ENCODE measurements at regions not wholly inside any gene's neighbourhood (a gene's known extent, or its start where the extent isn't known, plus 50 kb on each side); places are given as distances from the start of the nearest gene placed in this dataset.

DNA sequence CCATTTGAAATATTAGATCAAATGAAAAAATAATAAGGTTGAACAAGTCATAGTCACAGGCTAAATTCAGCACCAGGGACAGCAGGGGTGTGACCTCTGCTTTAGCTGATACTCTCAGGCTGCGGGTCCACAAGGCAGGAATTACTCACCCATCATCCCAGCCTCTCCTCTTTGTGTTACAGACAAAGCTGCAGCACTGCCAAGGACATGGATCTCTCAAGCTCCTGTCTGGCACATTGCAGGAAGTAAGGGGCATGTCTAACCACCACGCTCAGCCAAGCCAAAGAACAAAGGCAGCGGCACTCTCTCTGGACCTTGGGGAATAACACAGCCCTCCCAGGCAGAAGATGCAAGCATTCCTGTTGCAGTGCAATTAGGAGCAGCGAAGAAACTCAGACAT lies 783.8 kb downstream of the VRK1 start:
- H3K36me3 ChIP-seq = no peaks in the 10 kb centered on the region
- no peak for DNase-seq (ENCODE audit: low spot score in 2 of 2)
- TF ChIP-seq POLR2A (IDR thresholded peaks at IDR 0.05) (no peak), POLR2AphosphoS5 (IDR thresholded peaks at IDR 0.05) (no peak)
- TF ChIP-seq, protein P1, sequence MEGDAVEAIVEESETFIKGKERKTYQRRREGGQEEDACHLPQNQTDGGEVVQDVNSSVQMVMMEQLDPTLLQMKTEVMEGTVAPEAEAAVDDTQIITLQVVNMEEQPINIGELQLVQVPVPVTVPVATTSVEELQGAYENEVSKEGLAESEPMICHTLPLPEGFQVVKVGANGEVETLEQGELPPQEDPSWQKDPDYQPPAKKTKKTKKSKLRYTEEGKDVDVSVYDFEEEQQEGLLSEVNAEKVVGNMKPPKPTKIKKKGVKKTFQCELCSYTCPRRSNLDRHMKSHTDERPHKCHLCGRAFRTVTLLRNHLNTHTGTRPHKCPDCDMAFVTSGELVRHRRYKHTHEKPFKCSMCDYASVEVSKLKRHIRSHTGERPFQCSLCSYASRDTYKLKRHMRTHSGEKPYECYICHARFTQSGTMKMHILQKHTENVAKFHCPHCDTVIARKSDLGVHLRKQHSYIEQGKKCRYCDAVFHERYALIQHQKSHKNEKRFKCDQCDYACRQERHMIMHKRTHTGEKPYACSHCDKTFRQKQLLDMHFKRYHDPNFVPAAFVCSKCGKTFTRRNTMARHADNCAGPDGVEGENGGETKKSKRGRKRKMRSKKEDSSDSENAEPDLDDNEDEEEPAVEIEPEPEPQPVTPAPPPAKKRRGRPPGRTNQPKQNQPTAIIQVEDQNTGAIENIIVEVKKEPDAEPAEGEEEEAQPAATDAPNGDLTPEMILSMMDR (IDR thresholded peaks at IDR 0.05) = no peak
- H3K27ac ChIP-seq = no peak overlapping the region
- intact Hi-C loops (cut with DNase I; ENCODE audit: low total_unique reads) = no loop called here
- H3K4me1 ChIP-seq = no peaks in the 10 kb centered on the region
- no peaks in the 10 kb centered on the region for H3K27me3 ChIP-seq
- no peaks in the 10 kb centered on the region for H3K9me3 ChIP-seq
- no peak overlapping the region for H3K4me3 ChIP-seq

DNA sequence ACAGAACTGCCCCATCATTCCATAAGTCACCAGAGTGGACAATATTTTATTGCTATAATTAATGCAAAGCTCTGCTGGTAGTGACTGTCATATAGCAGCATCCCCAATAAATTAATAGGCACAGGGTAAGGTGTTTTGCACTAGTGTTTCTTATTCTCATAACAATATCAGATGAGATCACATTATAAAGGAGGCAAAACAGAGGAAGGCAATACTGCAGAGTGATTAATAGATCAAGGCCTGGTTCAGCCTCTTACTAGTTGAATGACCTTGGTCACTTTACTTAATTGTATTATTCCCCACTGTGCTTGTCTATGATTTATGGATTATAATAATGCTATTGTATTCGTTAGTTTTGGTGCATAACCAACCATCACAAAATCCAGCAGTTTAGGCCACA lies 784.8 kb downstream of the VRK1 start:
- Histone ChIP-seq H3K4me3 (no peak overlapping the region), H3K4me1 (no peaks in the 10 kb centered on the region), H3K9me3 (no peaks in the 10 kb centered on the region), H3K27me3 (no peaks in the 10 kb centered on the region), H3K27ac (no peak overlapping the region), H3K36me3 (no peaks in the 10 kb centered on the region)
- TF ChIP-seq POLR2A (IDR thresholded peaks at IDR 0.05) = no peak
- TF ChIP-seq, protein P1 (IDR thresholded peaks at IDR 0.05) = no peak
- TF ChIP-seq POLR2AphosphoS5 (IDR thresholded peaks at IDR 0.05) = no peak
- no peak for DNase-seq (ENCODE audit: low spot score in 2 of 2)
- intact Hi-C loops (cut with DNase I; ENCODE audit: low total_unique reads) = no loop called here

DNA sequence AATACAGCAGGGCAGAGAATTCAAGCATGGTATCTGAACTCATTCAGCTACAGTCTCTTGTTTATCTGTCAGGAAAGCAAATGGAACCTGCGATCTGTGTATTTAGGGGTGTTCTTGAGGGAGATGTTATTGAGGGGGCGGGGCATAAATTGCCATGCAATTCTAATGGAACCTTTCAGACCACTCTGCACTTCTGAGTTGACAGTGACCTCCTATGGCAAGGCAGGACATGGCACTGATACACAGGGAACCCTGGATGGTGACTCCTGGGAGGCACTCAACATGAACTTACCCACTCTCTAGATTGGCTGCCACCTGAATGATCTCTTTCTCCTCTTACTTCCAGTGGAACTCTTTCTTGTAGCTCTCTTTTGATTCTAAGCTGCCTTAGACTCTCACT lies 787.3 kb downstream of the VRK1 start:
- intact Hi-C loops (cut with DNase I; ENCODE audit: low total_unique reads) = no loop called here
- no peak overlapping the region for H3K4me3 ChIP-seq
- H3K36me3 ChIP-seq = no peaks in the 10 kb centered on the region
- TF ChIP-seq POLR2A (IDR thresholded peaks at IDR 0.05) (no peak), POLR2AphosphoS5 (IDR thresholded peaks at IDR 0.05) (no peak)
- TF ChIP-seq, protein P1 (IDR thresholded peaks at IDR 0.05) = no peak
- no peaks in the 10 kb centered on the region for H3K4me1 ChIP-seq
- no peak overlapping the region for H3K27ac ChIP-seq
- no peaks in the 10 kb centered on the region for H3K27me3 ChIP-seq
- H3K9me3 ChIP-seq = no peaks in the 10 kb centered on the region
- no peak for DNase-seq (ENCODE audit: low spot score in 2 of 2)

DNA sequence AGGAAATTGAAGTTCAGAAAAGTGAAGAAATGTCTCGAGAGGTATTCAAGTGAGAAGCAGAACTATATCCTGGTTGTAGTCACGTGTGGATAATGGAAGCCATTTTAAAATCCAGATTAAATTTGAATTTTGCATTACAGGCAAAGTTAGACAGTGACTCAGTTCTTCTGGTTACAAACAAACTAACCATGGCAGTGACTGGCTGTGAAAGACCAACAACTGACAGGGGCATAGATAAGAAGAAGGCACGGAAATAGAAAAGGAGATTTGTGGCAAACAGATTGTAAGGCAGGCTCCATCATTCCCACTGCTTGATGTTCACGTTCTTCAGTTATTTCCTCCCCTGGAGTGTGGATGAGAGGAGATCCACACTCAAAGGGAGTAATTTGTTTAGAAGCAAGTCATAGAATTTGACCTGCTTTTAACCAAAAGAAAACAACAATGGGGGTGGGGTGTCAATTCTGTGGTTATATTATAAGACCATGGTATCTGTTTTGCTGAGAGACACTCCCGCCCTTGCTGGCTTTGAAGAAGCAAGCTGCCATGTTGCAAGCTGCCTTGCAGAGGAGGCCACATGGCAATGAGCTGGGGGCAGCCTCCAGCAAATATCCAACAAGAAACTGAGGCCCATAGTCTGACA lies 795.3 kb downstream of the VRK1 start:
- Histone ChIP-seq H3K27ac (no peak overlapping the region), H3K36me3 (no peaks in the 10 kb centered on the region), H3K4me1 (no peaks in the 10 kb centered on the region), H3K9me3 (no peaks in the 10 kb centered on the region), H3K27me3 (peaks cover 0 to 3% of the 10 kb centered on the region in 2 donors), H3K4me3 (no peak overlapping the region)
- TF ChIP-seq, protein P1 (IDR thresholded peaks at IDR 0.05) = no peak
- TF ChIP-seq POLR2A (IDR thresholded peaks at IDR 0.05) (no peak), POLR2AphosphoS5 (IDR thresholded peaks at IDR 0.05) (no peak)
- DNase-seq (ENCODE audit: low spot score in 2 of 2) = no peak
- intact Hi-C loops (cut with DNase I; ENCODE audit: low total_unique reads) = no loop called here

DNA sequence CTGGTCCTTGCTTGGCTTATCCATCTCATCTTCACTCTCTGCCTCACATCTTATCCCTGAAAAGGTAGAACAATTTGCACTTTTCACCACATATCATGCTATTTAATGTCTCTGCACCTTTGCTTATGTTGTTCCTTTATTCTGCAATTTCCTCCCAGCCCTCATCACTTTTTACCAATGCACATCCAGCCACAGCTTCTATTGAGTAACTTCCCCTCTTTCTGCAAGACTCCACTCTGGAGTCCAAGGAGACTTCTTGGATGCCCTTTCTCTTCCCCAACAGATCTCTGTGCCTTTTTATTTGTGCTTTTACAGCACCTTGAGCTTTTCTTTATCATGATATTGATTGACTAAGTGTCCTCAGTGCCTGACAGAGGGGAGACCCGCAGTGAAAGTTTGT lies 797.1 kb downstream of the VRK1 start:
- H3K4me1 ChIP-seq = no peaks in the 10 kb centered on the region
- H3K27me3 ChIP-seq = peaks cover 0 to 3% of the 10 kb centered on the region in 2 donors
- H3K9me3 ChIP-seq = no peaks in the 10 kb centered on the region
- DNase-seq (ENCODE audit: low spot score in 2 of 2) = no peak
- H3K4me3 ChIP-seq = no peak overlapping the region
- H3K27ac ChIP-seq = no peak overlapping the region
- intact Hi-C loops (cut with DNase I; ENCODE audit: low total_unique reads) = no loop called here
- TF ChIP-seq POLR2AphosphoS5 (IDR thresholded peaks at IDR 0.05) (no peak), POLR2A (IDR thresholded peaks at IDR 0.05) (no peak)
- no peaks in the 10 kb centered on the region for H3K36me3 ChIP-seq

Data from breast epithelium (tissue), 4 donors.